Tibial artery (tissue), 4 donors: ENCODE measurements at regions not wholly inside any gene's neighbourhood (a gene's known extent, or its start where the extent isn't known, plus 50 kb on each side); places are given as distances from the start of the nearest gene placed in this dataset.

ENCODE experiments used
- DNase-seq, 2 donors: peaks; one replicate each; pipeline ENCODE4 v3.0.0-alpha.2; 2019
- H3K27ac ChIP-seq, 2 donors: fragments of 200-600 bp; sonication (generic) in 1 of 2; 1 replicate in 1 of 2; 2 replicates in 1 of 2; pipeline ENCODE4 v1.5.1; 2018 to 2019; ENCODE audit warnings: mild to moderate bottlenecking in 1 of 2
- H3K27me3 ChIP-seq, 2 donors: fragments of 200-600 bp; sonication (generic) in 1 of 2; one replicate each; pipeline versions ENCODE4 v1.5.1 to v1.6.0; 2016 to 2019
- H3K36me3 ChIP-seq, 3 donors: fragments of 200-600 bp; sonication (generic) in 2 of 3; one replicate each; pipeline ENCODE4 v1.5.1; 2016 to 2019; ENCODE audit warnings: mild to moderate bottlenecking in 2 of 3
- H3K4me1 ChIP-seq, 4 donors: fragments of 200-600 bp; sonication (generic) in 2 of 4; 1 replicate in 3 of 4; 2 replicates in 1 of 4; pipeline ENCODE4 v1.5.1; 2016 to 2019
- H3K4me3 ChIP-seq, 2 donors: fragments of 200-600 bp; sonication (generic) in 1 of 2; 1 replicate in 1 of 2; 2 replicates in 1 of 2; pipeline ENCODE4 v1.5.1; 2018 to 2019; ENCODE audit warnings: mild to moderate bottlenecking in 2 of 2
- H3K9me3 ChIP-seq, 3 donors: fragments of 200-600 bp; sonication (generic) in 1 of 3; one replicate each; pipeline ENCODE4 v1.5.1; 2016 to 2019
- intact Hi-C: fragments of 100-400 bp; cut with DNase I; formaldehyde crosslinking; loops from one replicate; pipeline ENCODE4 v1.15.0; 2023; ENCODE audit warnings: low total_unique reads
- TF ChIP-seq, protein P1 (sequence below), 2 experiments: fragments of 200-600 bp in 1 of 2; fragments of 450-650 bp in 1 of 2; IDR thresholded peaks; one replicate each; pipeline ENCODE4 v1.5.1; 2017 to 2019; ENCODE audit warnings: antibody characterized with exemption in 2 of 2, mild to moderate bottlenecking in 1 of 2, moderate library complexity in 1 of 2

- Histone ChIP-seq H3K4me1 (no peaks in the 10 kb centered on the region), H3K27ac (no peak overlapping the region), H3K4me3 (no peak overlapping the region), H3K9me3 (no peaks in the 10 kb centered on the region), H3K36me3 (no peaks in the 10 kb centered on the region), H3K27me3 (no peaks in the 10 kb centered on the region)
- intact Hi-C loops: no loop called here
- no peak for DNase-seq
- TF ChIP-seq, protein P1, sequence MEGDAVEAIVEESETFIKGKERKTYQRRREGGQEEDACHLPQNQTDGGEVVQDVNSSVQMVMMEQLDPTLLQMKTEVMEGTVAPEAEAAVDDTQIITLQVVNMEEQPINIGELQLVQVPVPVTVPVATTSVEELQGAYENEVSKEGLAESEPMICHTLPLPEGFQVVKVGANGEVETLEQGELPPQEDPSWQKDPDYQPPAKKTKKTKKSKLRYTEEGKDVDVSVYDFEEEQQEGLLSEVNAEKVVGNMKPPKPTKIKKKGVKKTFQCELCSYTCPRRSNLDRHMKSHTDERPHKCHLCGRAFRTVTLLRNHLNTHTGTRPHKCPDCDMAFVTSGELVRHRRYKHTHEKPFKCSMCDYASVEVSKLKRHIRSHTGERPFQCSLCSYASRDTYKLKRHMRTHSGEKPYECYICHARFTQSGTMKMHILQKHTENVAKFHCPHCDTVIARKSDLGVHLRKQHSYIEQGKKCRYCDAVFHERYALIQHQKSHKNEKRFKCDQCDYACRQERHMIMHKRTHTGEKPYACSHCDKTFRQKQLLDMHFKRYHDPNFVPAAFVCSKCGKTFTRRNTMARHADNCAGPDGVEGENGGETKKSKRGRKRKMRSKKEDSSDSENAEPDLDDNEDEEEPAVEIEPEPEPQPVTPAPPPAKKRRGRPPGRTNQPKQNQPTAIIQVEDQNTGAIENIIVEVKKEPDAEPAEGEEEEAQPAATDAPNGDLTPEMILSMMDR (IDR thresholded peaks at IDR 0.05): no peak
These were observed 192.8 kb upstream of the APCDD1 start for GRCh38 chr18:10261344-10262276.

- no peak for DNase-seq
- Histone ChIP-seq H3K36me3 (no peaks in the 10 kb centered on the region), H3K4me3 (no peak overlapping the region), H3K9me3 (no peaks in the 10 kb centered on the region), H3K4me1 (no peaks in the 10 kb centered on the region), H3K27me3 (no peaks in the 10 kb centered on the region), H3K27ac (no peak overlapping the region)
- TF ChIP-seq, protein P1 (IDR thresholded peaks at IDR 0.05): no peak
- intact Hi-C loops: no loop called here
These were observed 191.9 kb upstream of the APCDD1 start for GRCh38 chr18:10262566-10262965.

GRCh38 chr18:10264260-10264659, 190.2 kb upstream of the APCDD1 start:
- intact Hi-C loops: no loop called here
- DNase-seq: no peak
- Histone ChIP-seq H3K27me3 (no peaks in the 10 kb centered on the region), H3K27ac (no peak overlapping the region), H3K36me3 (no peaks in the 10 kb centered on the region), H3K4me1 (peaks cover 0 to 7% (median 5%) of the 10 kb centered on the region in 4 donors), H3K4me3 (no peak overlapping the region), H3K9me3 (no peaks in the 10 kb centered on the region)
- TF ChIP-seq, protein P1 (IDR thresholded peaks at IDR 0.05): no peak

DNA sequence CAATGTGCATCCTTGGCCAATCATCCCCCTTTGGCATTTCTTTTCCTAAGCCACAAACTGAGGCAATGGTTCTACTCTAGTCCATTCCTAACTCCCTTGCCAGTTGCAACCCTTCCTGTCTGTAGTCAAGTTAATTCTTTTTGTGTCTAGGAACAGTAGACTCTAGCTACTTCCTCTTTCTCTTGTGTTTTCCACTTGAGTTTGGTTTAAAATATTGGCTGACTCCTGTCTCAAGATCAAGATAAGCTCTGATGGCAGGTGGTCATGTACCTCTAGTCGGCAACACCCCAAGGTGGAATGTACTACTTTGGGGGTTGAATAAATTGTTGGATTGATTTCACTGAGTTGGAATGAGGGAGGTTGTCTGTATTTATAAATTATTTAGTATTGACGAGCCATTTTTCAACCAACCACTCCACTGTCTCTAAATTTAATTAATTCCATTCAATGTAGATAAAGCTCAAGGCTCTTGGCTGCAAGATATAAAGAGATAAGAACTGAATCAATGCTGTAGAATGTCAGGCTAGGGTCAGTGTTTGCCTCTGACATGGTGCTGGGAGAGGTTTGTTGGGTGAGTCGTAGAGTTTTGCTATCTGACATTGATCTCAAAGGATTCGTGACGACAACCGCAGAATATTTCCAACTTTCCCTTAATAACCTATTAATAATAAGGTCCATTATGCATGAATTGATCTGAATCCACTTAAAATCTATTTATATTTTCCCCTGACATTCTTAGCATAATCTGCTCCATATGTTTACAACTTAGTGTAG, 188.7 kb upstream of the APCDD1 start:
- no peak overlapping the region for H3K27ac ChIP-seq
- intact Hi-C loops: no loop called here
- no peak for DNase-seq

DNA sequence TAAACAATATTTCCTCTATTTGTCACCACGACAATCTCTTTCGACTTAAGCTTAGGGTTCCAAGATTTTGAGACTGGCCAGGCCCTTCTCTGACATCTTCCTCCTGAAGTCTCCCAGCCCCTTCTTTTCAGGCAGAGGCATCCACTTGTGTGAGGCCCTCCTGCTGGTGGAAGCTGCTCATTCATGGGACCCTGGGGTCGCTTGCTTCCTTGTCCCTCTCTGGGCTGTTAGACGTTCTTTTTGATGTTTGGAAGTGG, 188.2 kb upstream of the APCDD1 start:
- TF ChIP-seq, protein P1 (IDR thresholded peaks at IDR 0.05): no peak
- Histone ChIP-seq H3K4me1 (peaks cover 0 to 23% (median 20%) of the 10 kb centered on the region in 4 donors), H3K36me3 (no peaks in the 10 kb centered on the region), H3K4me3 (no peak overlapping the region), H3K27me3 (no peaks in the 10 kb centered on the region), H3K27ac (no peak overlapping the region), H3K9me3 (no peaks in the 10 kb centered on the region)
- DNase-seq: no peak
- intact Hi-C loops: no loop called here

More for the DNA sequence above, 188.7 kb upstream of the APCDD1 start:
- Histone ChIP-seq H3K9me3 (no peaks in the 10 kb centered on the region), H3K4me1 (peaks cover 0 to 22% (median 19%) of the 10 kb centered on the region in 4 donors), H3K27me3 (no peaks in the 10 kb centered on the region), H3K36me3 (no peaks in the 10 kb centered on the region), H3K4me3 (no peak overlapping the region)
- TF ChIP-seq, protein P1 (IDR thresholded peaks at IDR 0.05): no peak
